ENCODE measurements at regions not wholly inside any gene's neighbourhood (a gene's known extent, or its start where the extent isn't known, plus 50 kb on each side); places are given as distances from the start of the nearest gene placed in this dataset.

- no peak for DNase-seq (ENCODE audit: extremely low read depth in 1 of 2, low read depth in 1 of 2)
Measured at GRCh38 chr2:128467321-128467969, 148.8 kb upstream of the HS6ST1 start.

GRCh38 chr2:128468186-128468920 is 149.7 kb upstream of the HS6ST1 start:
- no peak for DNase-seq (ENCODE audit: extremely low read depth in 1 of 2, low read depth in 1 of 2)

GRCh38 chr2:128469203-128469602 is 150.5 kb upstream of the HS6ST1 start:
- no peak for DNase-seq (ENCODE audit: extremely low read depth in 1 of 2, low read depth in 1 of 2)

GRCh38 chr2:128469875-128470274 is 151.2 kb upstream of the HS6ST1 start:
- DNase-seq (ENCODE audit: extremely low read depth in 1 of 2, low read depth in 1 of 2), result no peak

GRCh38 chr2:128472789-128473174 is 154.1 kb upstream of the HS6ST1 start:
- peak in 1 of 2 donors; percentile 6 for DNase-seq (ENCODE audit: extremely low read depth in 1 of 2, low read depth in 1 of 2)

- peak; percentile 23 to 64 for DNase-seq (ENCODE audit: extremely low read depth in 1 of 2, low read depth in 1 of 2)
Measured at GRCh38 chr2:128473175-128474035, 154.7 kb upstream of the HS6ST1 start.

- DNase-seq (ENCODE audit: extremely low read depth in 1 of 2, low read depth in 1 of 2), result no peak
Measured at GRCh38 chr2:128474036-128474955, 155.6 kb upstream of the HS6ST1 start.

- no peak for DNase-seq (ENCODE audit: extremely low read depth in 1 of 2, low read depth in 1 of 2)
Measured at GRCh38 chr2:128474962-128475361, 156.3 kb upstream of the HS6ST1 start.

GRCh38 chr2:128475427-128476211 is 157.0 kb upstream of the HS6ST1 start:
- no peak for DNase-seq (ENCODE audit: extremely low read depth in 1 of 2, low read depth in 1 of 2)

GRCh38 chr2:128477026-128477820 is 158.6 kb upstream of the HS6ST1 start:
- DNase-seq (ENCODE audit: extremely low read depth in 1 of 2, low read depth in 1 of 2), result no peak

- DNase-seq (ENCODE audit: extremely low read depth in 1 of 2, low read depth in 1 of 2), result no peak
Measured at GRCh38 chr2:128477891-128478290, 159.2 kb upstream of the HS6ST1 start.

GRCh38 chr2:128485761-128486639 is 167.3 kb upstream of the HS6ST1 start:
- no peak for DNase-seq (ENCODE audit: extremely low read depth in 1 of 2, low read depth in 1 of 2)

GRCh38 chr2:128486640-128487375 is 168.1 kb upstream of the HS6ST1 start:
- DNase-seq (ENCODE audit: extremely low read depth in 1 of 2, low read depth in 1 of 2), result no peak

- no peak for DNase-seq (ENCODE audit: extremely low read depth in 1 of 2, low read depth in 1 of 2)
Measured at GRCh38 chr2:128487650-128488387, 169.2 kb upstream of the HS6ST1 start.

GRCh38 chr2:128488434-128488833 is 169.8 kb upstream of the HS6ST1 start:
- DNase-seq (ENCODE audit: extremely low read depth in 1 of 2, low read depth in 1 of 2), result no peak

- DNase-seq (ENCODE audit: extremely low read depth in 1 of 2, low read depth in 1 of 2), result no peak
Measured at GRCh38 chr2:128489526-128490273, 171.0 kb upstream of the HS6ST1 start.

All from stimulated activated CD8-positive, alpha-beta memory T cell treated with anti-CD3 and anti-CD28 coated beads, Interleukin-7, amount 100 ng/mL, for 48 hours (primary cell).